NB4 (cell line): ENCODE measurements at regions not wholly inside any gene's neighbourhood (a gene's known extent, or its start where the extent isn't known, plus 50 kb on each side); places are given as distances from the start of the nearest gene placed in this dataset.

Experiments
- MYC ChIP-seq: IDR thresholded peaks from 2 replicates; pipeline ENCODE4 v1.6.1; 2011; ENCODE audit warnings: low read depth, low read length
- POLR2A ChIP-seq: IDR thresholded peaks from 2 replicates; pipeline ENCODE4 v1.6.1; 2011; ENCODE audit warnings: mild to moderate bottlenecking; ENCODE audit not compliant: insufficient read length; ENCODE audit errors: extremely low read depth
- TF ChIP-seq, protein P1 (sequence below): IDR thresholded peaks from one replicate; pipeline ENCODE4 v1.5.1; 2012; ENCODE audit warnings: low read depth, low read length
- TF ChIP-seq, protein P2 (sequence below): IDR thresholded peaks from 2 replicates; pipeline ENCODE4 v1.6.1; 2011; ENCODE audit warnings: low read depth, low read length

DNA sequence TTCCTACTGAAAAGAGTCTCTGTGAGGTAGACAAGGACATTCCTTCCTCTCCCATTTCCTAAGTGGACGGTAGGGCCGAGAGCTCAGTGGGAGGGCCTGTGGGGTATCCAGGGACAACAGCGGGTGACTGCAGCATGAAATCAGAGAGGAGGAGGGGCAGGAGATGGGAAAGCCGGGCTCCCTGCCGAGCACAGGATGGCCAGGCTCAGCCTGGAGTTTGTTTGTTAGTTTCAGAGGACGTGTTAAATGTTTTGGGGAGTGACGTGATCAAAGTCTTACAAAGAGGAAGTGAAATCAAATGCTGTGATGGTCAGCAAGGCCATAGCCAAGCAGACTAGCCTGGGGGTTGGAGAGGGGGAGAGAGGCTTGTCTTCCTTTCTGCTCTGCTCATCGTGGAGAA, 152.7 kb downstream of the ADAMTS15 start:
- TF ChIP-seq, protein P1, sequence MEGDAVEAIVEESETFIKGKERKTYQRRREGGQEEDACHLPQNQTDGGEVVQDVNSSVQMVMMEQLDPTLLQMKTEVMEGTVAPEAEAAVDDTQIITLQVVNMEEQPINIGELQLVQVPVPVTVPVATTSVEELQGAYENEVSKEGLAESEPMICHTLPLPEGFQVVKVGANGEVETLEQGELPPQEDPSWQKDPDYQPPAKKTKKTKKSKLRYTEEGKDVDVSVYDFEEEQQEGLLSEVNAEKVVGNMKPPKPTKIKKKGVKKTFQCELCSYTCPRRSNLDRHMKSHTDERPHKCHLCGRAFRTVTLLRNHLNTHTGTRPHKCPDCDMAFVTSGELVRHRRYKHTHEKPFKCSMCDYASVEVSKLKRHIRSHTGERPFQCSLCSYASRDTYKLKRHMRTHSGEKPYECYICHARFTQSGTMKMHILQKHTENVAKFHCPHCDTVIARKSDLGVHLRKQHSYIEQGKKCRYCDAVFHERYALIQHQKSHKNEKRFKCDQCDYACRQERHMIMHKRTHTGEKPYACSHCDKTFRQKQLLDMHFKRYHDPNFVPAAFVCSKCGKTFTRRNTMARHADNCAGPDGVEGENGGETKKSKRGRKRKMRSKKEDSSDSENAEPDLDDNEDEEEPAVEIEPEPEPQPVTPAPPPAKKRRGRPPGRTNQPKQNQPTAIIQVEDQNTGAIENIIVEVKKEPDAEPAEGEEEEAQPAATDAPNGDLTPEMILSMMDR, result no peak
- TF ChIP-seq POLR2A, result no peak
- TF ChIP-seq MYC, result no peak
- TF ChIP-seq, protein P2, sequence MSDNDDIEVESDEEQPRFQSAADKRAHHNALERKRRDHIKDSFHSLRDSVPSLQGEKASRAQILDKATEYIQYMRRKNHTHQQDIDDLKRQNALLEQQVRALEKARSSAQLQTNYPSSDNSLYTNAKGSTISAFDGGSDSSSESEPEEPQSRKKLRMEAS, result no peak
